Transverse colon (tissue), 4 donors: ENCODE measurements at regions not wholly inside any gene's neighbourhood (a gene's known extent, or its start where the extent isn't known, plus 50 kb on each side); places are given as distances from the start of the nearest gene placed in this dataset.

Experiments
- POLR2A ChIP-seq: fragments of 450-650 bp; IDR thresholded peaks from one replicate; pipeline ENCODE4 v1.6.1; 2016; ENCODE audit warnings: antibody characterized with exemption, mild to moderate bottlenecking, moderate library complexity
- POLR2AphosphoS5 ChIP-seq, 3 donors: sonication (generic); formaldehyde crosslinking; IDR thresholded peaks; one replicate each; pipeline ENCODE4 v1.6.1; 2016; ENCODE audit warnings: antibody characterized with exemption in 3 of 3
- TF ChIP-seq, protein P1 (sequence below), 5 experiments: fragments of 200-600 bp in 3 of 5; fragments of 450-650 bp in 2 of 5; sonication (generic) in 3 of 5; IDR thresholded peaks; 1 replicate in 2 of 5; 2 replicates in 3 of 5; pipeline ENCODE4 v1.5.1; 2016 to 2017; ENCODE audit warnings: antibody characterized with exemption in 5 of 5, inconsistent platforms in 3 of 5, mild to moderate bottlenecking in 2 of 5, moderate library complexity in 1 of 5

DNA sequence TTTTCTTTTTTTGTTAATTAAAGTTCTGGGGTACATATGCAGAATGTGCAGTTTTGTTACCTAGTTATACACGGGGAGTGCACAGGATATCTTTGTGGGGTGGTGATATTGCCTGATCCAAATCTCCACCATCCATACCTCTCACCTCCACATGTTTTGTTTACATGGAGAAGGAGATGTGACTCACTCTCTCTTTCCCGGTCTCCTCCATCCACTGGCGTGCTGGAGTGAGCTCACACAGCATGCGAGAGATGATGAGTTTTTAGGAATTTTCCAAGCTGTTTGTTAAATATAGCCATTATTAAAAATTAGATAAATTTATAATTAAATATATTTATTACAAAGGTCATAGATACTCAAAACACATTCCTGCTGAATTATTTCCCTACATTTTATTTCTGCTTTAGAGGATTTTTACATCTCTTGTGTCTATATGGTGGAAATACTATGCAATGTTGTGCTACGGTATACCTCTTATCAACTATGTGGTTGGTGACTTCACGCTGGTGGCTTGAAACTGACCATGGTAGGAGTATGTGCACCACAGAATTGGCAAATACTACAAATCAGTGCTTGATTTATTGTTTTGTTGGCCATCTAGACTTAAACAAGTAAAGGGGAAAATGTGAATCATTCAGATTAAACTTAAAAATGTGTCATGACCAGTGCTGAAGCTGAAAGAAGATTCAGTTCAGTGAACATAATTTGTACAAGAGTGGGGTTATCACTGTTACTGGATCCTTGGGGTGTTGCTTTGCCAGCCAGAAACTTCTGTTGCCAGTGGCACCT is 107.9 kb upstream of the FAM180A start:
- TF ChIP-seq, protein P1, sequence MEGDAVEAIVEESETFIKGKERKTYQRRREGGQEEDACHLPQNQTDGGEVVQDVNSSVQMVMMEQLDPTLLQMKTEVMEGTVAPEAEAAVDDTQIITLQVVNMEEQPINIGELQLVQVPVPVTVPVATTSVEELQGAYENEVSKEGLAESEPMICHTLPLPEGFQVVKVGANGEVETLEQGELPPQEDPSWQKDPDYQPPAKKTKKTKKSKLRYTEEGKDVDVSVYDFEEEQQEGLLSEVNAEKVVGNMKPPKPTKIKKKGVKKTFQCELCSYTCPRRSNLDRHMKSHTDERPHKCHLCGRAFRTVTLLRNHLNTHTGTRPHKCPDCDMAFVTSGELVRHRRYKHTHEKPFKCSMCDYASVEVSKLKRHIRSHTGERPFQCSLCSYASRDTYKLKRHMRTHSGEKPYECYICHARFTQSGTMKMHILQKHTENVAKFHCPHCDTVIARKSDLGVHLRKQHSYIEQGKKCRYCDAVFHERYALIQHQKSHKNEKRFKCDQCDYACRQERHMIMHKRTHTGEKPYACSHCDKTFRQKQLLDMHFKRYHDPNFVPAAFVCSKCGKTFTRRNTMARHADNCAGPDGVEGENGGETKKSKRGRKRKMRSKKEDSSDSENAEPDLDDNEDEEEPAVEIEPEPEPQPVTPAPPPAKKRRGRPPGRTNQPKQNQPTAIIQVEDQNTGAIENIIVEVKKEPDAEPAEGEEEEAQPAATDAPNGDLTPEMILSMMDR (IDR thresholded peaks at IDR 0.05): no peak
- no peak for TF ChIP-seq POLR2A
- no peak for TF ChIP-seq POLR2AphosphoS5 (IDR thresholded peaks at IDR 0.05)
